NCI-H1694 treated with DMSO at 0.1 percent for 48 hours (cell line): ENCODE measurements at regions not wholly inside any gene's neighbourhood (a gene's known extent, or its start where the extent isn't known, plus 50 kb on each side); places are given as distances from the start of the nearest gene placed in this dataset.

Source experiments
- DNase-seq: peaks from one replicate; lab custom pipeline; 2025; lab: John Stamatoyannopoulos, UW

- no peak for DNase-seq
Observed at GRCh38 chr12:125890366-125890905, 825.2 kb downstream of the AACS start.

GRCh38 chr12:125890971-125891370, 825.7 kb downstream of the AACS start:
- no peak for DNase-seq

GRCh38 chr12:125892276-125892675, 827.0 kb downstream of the AACS start:
- no peak for DNase-seq

GRCh38 chr12:125902991-125903390, 837.8 kb downstream of the AACS start:
- DNase-seq, result no peak

GRCh38 chr12:125907351-125907750, 842.1 kb downstream of the AACS start:
- DNase-seq, result no peak

- no peak for DNase-seq
Observed at GRCh38 chr12:125919856-125920470, 854.7 kb downstream of the AACS start.

GRCh38 chr12:125922330-125922729, 857.1 kb downstream of the AACS start:
- DNase-seq, result no peak

GRCh38 chr12:125936502-125936901, 871.3 kb downstream of the AACS start:
- no peak for DNase-seq

- DNase-seq, result no peak
Observed at GRCh38 chr12:125944446-125944845, 879.2 kb downstream of the AACS start.

- DNase-seq, result no peak
Observed at GRCh38 chr12:125949471-125949870, 884.2 kb downstream of the AACS start.

GRCh38 chr12:125954362-125954761, 889.1 kb downstream of the AACS start:
- no peak for DNase-seq

- no peak for DNase-seq
Observed at GRCh38 chr12:125956186-125956585, 891.0 kb downstream of the AACS start.

- DNase-seq, result no peak
Observed at GRCh38 chr12:125966641-125967040, 901.4 kb downstream of the AACS start.

- no peak for DNase-seq
Observed at GRCh38 chr12:125968413-125968812, 903.2 kb downstream of the AACS start.

- DNase-seq, result no peak
Observed at GRCh38 chr12:125971981-125972380, 906.7 kb downstream of the AACS start.

- no peak for DNase-seq
Observed at GRCh38 chr12:125978286-125978685, 913.1 kb downstream of the AACS start.

GRCh38 chr12:125981610-125982253, 916.5 kb downstream of the AACS start:
- DNase-seq, result no peak

GRCh38 chr12:125983094-125983783, 918.0 kb downstream of the AACS start:
- no peak for DNase-seq

GRCh38 chr12:125983784-125984500, 918.7 kb downstream of the AACS start:
- no peak for DNase-seq

- DNase-seq, result no peak
Observed at GRCh38 chr12:125988545-125988944, 923.3 kb downstream of the AACS start.

- DNase-seq, result no peak
Observed at GRCh38 chr12:125989696-125990095, 924.5 kb downstream of the AACS start.

GRCh38 chr12:125996443-125996842, 931.2 kb downstream of the AACS start:
- DNase-seq, result no peak
